Esophagus (tissue), 2 donors: ENCODE measurements at regions not wholly inside any gene's neighbourhood (a gene's known extent, or its start where the extent isn't known, plus 50 kb on each side); places are given as distances from the start of the nearest gene placed in this dataset.

Source experiments
- H3K27ac ChIP-seq, 2 donors: one replicate each; pipeline ENCODE4 v1.5.1; 2013; ENCODE audit warnings: low read depth in 2 of 2, mild to moderate bottlenecking in 2 of 2, inconsistent platforms in 1 of 2, low read length in 1 of 2, moderate library complexity in 1 of 2
- H3K27me3 ChIP-seq, 2 donors: one replicate each; pipeline ENCODE4 v1.6.1; 2013; ENCODE audit warnings: low read length in 2 of 2, control low read depth in 1 of 2, mild to moderate bottlenecking in 1 of 2; ENCODE audit not compliant: insufficient read depth in 2 of 2, control insufficient read depth in 1 of 2
- H3K36me3 ChIP-seq, 2 donors: one replicate each; pipeline ENCODE4 v1.6.1; 2013; ENCODE audit warnings: low read length in 1 of 2; ENCODE audit not compliant: control insufficient read depth in 2 of 2, insufficient read depth in 2 of 2
- H3K4me1 ChIP-seq, 2 donors: one replicate each; pipeline ENCODE4 v1.6.1; 2013; ENCODE audit warnings: low read length in 1 of 2; ENCODE audit not compliant: control insufficient read depth in 2 of 2, insufficient read depth in 2 of 2
- H3K4me3 ChIP-seq, 2 donors: one replicate each; pipeline ENCODE4 v1.5.1; 2013; ENCODE audit warnings: low read length in 2 of 2, mild to moderate bottlenecking in 2 of 2, low read depth in 1 of 2, moderate library complexity in 1 of 2
- H3K9me3 ChIP-seq, 2 donors: one replicate each; pipeline ENCODE4 v1.6.1; 2013; ENCODE audit warnings: mild to moderate bottlenecking in 2 of 2, low read depth in 1 of 2, low read length in 1 of 2, moderate library complexity in 1 of 2; ENCODE audit not compliant: control insufficient read depth in 2 of 2, insufficient read depth in 1 of 2
- WGBS, 2 donors: extraction: QIAGEN DNeasy Blood & Tissue Kit; methylation state at CpG; one replicate each; pipeline ENCODE4 v1.1.7; 2013; 5-methylcytosine and 5-hydroxymethylcytosine counted together
- donor health status: healthy with polysubstance abuse.
- donor health status: Bipolar disorder and iron deficiency.

DNA sequence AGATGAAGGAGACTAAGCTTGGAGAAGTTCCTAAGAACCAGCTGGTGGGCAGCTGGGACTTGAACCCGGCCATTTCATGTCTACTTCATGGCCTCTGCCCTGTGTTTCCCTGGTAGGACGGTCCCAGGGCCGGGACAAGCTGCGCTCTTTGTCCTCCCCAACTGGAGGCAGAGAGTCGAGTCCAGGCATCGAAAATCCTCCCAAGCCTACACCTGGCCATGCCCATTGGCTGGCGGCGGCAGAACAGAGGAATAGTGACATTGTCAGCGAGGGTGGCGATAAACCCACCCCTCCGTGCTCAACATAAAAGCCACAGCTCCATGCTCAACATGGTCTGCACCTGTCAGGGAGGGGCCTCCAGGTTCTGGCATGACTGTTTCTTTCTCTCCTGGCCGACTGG is 77.7 kb downstream of the RBFOX3 start:
- no peaks in the 10 kb centered on the region for H3K27me3 ChIP-seq
- no peak overlapping the region for H3K4me3 ChIP-seq
- H3K27ac ChIP-seq, result no peak overlapping the region
- no peaks in the 10 kb centered on the region for H3K9me3 ChIP-seq
- 79 to 80% methylated on average over 12 of the region's 12 CpGs for WGBS, 2 donors
- no peaks in the 10 kb centered on the region for H3K4me1 ChIP-seq
- H3K36me3 ChIP-seq, result no peaks in the 10 kb centered on the region

DNA sequence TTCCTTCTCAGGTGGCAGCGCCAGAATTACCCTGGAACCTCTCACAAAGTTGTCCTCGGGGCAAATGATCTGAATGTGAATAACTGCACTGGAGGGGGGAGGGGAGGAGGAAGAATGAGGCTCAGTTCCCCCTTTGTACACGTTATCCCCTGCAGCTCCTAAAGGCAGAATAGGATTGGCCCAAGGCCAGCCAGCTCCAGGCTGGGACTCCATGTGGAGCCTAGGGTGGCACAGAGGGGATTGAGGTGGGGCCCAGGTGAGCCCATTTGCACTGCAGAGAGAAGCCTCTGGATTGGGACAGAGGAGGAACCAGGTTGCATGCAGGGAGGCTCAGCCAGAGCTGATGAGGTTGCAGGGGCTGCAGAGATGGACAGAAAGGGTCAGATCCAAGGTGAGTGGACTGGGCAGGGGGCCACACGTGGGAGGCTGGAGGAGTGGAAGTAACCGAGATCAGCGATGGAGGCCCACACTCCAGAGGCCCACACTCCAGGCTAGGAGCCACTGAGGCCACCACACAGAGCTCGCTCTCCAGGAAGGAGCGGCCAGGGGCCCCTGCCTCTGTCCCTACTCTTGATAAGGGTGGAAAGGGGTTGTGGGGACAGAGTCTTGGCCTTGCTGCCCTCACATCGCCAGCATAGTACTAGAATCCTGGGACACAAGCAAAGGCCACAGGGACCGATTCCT is 78.6 kb downstream of the RBFOX3 start:
- WGBS, 2 donors, result 64 to 67% methylated on average over 10 of the region's 10 CpGs
- no peaks in the 10 kb centered on the region for H3K36me3 ChIP-seq
- no peak overlapping the region for H3K4me3 ChIP-seq
- H3K4me1 ChIP-seq, result no peaks in the 10 kb centered on the region
- H3K27ac ChIP-seq, result no peak overlapping the region
- no peaks in the 10 kb centered on the region for H3K9me3 ChIP-seq
- H3K27me3 ChIP-seq, result no peaks in the 10 kb centered on the region

DNA sequence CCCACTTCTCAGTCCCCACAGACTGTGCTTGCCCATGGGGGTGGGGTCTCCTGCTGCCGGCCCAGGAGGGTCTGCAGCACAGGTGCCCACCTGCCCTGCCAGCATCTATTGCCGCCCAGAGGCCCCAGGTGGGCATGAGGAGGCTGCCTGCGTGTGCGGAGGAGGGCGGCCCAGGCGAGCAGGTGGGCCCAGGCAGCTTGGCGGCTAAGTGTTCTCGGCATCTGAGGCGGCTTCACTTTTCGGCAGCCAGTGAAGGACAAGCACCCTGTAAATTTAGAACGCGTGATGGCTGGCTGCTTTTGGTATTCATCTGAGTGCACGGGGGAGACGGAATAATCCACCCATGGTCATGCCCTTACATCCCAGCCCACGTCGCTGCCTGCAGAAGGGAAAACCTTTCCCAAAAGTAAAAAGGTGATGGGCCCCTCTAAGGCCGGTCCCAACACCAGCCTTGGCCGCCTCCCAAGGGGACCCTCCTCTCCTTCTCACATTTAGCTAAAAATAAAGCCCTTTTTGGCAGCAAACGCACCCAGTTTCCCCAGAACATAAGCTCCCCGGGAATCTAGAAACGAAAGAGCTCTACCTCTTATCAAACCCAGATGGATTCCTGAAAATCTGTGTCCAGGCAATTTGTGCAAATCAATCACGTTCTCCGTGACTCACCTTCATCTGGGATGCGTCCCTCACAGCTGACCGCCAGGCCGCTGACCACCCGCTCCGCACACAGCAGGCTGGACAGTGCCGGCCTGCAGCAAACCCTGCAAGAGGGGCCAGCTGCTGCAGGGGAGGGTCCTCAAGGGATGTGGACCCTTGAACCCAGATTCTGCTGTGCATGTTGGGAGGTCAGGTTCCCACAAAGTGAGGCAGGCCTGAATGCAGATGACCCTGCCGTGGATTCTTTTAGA is 79.4 kb downstream of the RBFOX3 start:
- H3K36me3 ChIP-seq, result no peaks in the 10 kb centered on the region
- 76 to 79% methylated on average over 30 of the region's 30 CpGs for WGBS, 2 donors
- no peaks in the 10 kb centered on the region for H3K9me3 ChIP-seq
- H3K4me1 ChIP-seq, result no peaks in the 10 kb centered on the region
- H3K4me3 ChIP-seq, result no peak overlapping the region
- no peaks in the 10 kb centered on the region for H3K27me3 ChIP-seq
- no peak overlapping the region for H3K27ac ChIP-seq

DNA sequence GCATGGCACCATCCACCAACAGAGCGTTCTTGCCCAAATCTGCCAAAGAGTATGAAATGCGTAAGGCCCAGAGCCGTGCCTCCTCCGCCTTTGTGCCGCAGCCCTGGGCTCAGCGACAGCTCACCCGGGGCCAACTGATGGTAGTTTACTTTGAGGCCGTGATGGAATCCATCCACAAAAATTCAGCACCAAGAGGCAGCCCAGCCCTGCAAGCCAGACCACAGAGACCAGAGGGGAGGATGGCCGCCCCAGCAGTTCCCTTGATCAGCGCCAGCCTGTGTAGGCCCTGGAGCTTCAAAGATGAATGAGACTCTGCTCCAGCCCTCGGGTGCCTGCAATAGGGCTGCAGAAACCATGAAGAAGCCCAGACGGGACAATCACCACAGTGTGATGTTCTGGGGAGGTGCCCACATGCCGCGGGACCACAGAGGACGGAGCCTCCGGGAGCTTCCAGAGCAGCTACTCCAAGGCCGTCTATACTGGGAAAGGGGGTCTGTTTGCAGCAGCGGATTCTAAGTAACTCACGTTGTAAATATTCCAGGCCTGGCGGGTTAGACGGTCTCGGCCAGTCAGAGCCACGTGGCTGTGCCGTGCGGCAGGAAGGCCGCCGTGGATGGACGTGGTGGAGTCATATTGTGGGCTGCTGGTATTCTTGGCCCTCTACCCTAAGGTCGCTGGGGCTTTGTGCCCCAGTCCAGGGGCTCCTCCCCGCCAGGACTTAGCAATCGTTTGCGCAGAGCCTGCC is 80.3 kb downstream of the RBFOX3 start:
- no peak overlapping the region for H3K27ac ChIP-seq
- no peaks in the 10 kb centered on the region for H3K27me3 ChIP-seq
- WGBS, 2 donors, result 82 to 83% methylated on average over 32 of the region's 32 CpGs

DNA sequence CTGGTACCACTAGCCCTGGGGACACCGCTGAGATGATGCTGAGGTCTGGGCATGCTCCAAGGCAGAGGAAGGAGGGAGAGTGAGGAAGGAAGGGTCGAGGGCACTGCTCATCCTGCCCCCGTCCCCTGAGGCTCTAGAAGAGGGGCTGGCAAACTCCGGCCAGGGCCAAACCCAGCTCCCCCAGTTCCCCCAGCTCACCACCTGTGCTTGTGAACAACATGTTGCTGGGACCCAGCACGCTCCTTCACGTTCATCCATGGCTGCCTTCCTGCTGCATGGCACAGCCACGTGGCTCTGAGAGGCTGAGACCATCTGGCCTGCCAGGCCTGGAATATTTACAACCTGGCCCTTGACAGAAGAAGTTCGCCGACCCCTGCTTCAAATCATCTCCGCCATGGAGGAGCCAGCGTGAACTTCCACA is 81.2 kb downstream of the RBFOX3 start:
- Histone ChIP-seq H3K27me3 (peaks cover 0 to 2% of the 10 kb centered on the region in 2 donors), H3K9me3 (peaks cover 0 to 3% of the 10 kb centered on the region in 2 donors), H3K36me3 (no peaks in the 10 kb centered on the region), H3K27ac (no peak overlapping the region), H3K4me1 (no peaks in the 10 kb centered on the region), H3K4me3 (no peak overlapping the region)
- WGBS, 2 donors, result 63 to 64% methylated on average over 11 of the region's 11 CpGs

More for the DNA sequence above, 80.3 kb downstream of the RBFOX3 start:
- no peaks in the 10 kb centered on the region for H3K4me1 ChIP-seq
- H3K4me3 ChIP-seq, result no peak overlapping the region
- no peaks in the 10 kb centered on the region for H3K36me3 ChIP-seq
- peaks cover 0 to 3% of the 10 kb centered on the region in 2 donors for H3K9me3 ChIP-seq

DNA sequence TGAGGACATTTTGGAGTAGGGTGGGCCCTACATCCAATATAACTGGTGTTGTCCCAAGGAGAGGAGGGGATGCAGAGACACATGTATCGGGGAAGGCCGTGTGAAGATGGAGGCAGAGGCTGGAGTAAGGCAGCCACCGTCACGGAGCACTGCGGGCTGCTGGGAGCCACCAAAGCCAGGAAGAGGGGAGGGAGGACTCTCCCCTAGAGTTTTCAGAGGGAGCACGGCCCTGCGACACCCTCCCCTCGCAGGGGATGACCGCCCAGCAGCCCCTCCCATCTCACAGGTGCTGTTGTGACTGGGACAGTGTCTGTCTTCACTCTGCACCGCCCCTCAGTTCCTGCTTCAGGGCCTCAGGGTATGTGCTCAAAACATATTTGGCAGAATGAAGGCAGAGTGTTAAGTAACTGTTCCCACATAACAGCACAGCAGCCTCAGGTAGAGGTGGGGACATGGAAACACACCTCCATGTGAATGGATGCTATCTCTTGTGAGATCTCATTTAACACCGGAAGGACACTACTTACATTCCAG is 82.2 kb downstream of the RBFOX3 start:
- H3K4me3 ChIP-seq, result no peak overlapping the region
- H3K36me3 ChIP-seq, result no peaks in the 10 kb centered on the region
- no peak overlapping the region for H3K27ac ChIP-seq
- no peaks in the 10 kb centered on the region for H3K4me1 ChIP-seq
- 72 to 76% methylated on average over 10 to 11 of the region's 11 CpGs for WGBS, 2 donors
- H3K27me3 ChIP-seq, result peaks cover 0 to 2% of the 10 kb centered on the region in 2 donors
- H3K9me3 ChIP-seq, result peaks cover 0 to 3% of the 10 kb centered on the region in 2 donors

DNA sequence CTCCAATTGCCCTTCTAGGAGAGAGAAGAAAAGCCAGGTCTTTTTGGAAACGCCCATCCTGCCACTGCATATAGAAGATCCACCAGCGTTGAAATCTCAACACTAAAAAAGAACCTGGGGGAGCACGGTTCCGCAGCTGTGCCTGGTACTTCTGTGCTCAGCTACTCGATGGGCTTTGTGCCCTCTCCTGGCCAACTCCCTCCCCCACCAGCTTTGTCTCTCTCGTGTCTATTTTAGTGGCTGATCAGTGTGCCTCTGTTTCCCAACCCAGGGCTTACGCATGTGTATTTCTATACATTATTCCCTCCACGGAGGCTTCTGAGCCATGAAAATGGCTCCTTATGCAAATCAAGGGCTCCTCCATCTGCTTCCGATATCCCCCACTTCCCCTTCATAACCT is 83.5 kb downstream of the RBFOX3 start:
- Histone ChIP-seq H3K4me3 (no peak overlapping the region), H3K36me3 (no peaks in the 10 kb centered on the region), H3K27me3 (peaks cover under 1 to 2% of the 10 kb centered on the region in 2 donors), H3K9me3 (peaks cover 0 to 3% of the 10 kb centered on the region in 2 donors), H3K4me1 (no peaks in the 10 kb centered on the region), H3K27ac (no peak overlapping the region)
- 59 to 76% methylated on average over 9 of the region's 9 CpGs for WGBS, 2 donors

DNA sequence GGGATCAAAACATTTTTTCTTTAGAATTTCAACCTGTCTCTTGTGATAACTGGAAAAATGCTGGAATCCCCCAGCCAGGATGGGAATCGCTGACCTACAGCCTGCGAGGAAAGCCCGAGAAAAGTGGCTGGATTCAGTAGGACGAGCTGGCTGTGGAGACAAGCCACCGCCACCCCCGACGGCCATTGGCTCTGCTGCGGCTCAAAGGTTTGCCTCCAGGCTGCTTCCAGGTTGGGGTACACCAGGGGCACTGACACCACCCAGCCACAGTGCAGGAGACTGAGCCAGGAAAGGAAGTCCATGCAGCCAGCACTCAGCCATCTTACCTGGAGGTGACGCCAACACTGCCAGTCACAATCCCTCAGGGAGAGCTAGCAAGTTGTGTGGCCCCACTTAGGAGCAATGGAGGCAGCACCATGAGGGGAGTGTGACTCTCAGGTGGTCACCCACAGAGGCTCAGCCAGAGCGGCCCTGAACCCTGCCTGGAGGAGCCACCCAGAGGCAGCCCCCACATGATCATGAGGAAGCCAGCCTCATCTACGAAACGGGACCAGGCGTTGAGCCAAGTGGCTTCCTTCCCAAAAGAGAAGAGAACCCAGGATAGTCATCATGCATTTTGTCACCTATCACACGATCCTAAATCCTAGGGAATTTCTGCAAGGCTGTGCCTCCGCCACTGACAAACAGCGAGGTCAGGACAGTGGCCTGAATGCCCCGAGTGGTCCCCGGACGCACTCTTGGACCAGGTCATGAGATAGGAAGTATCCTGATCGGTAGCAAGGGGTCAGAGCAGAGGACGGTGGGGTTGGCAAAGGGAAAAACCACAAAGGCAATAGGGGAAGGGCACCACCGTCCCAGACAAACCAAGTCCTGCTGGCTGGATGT is 84.8 kb downstream of the RBFOX3 start:
- Histone ChIP-seq H3K4me3 (no peak overlapping the region), H3K4me1 (no peaks in the 10 kb centered on the region), H3K27ac (no peak overlapping the region), H3K9me3 (peaks cover 0 to 3% of the 10 kb centered on the region in 2 donors), H3K36me3 (no peaks in the 10 kb centered on the region), H3K27me3 (peaks cover 2 to 3% of the 10 kb centered on the region in 2 donors)
- 72 to 73% methylated on average over 22 of the region's 22 CpGs for WGBS, 2 donors
